GM19025 (cell line): ENCODE measurements at regions not wholly inside any gene's neighbourhood (a gene's known extent, or its start where the extent isn't known, plus 50 kb on each side); places are given as distances from the start of the nearest gene placed in this dataset.

Source experiments
- ATAC-seq: cut with Tn5 transposase; IDR thresholded peaks from one replicate; pipeline ENCODE4 v1.9.1; 2021; ENCODE audit warnings: mild to moderate bottlenecking, low read depth, moderate library complexity; ENCODE audit not compliant: unreplicated experiment

DNA sequence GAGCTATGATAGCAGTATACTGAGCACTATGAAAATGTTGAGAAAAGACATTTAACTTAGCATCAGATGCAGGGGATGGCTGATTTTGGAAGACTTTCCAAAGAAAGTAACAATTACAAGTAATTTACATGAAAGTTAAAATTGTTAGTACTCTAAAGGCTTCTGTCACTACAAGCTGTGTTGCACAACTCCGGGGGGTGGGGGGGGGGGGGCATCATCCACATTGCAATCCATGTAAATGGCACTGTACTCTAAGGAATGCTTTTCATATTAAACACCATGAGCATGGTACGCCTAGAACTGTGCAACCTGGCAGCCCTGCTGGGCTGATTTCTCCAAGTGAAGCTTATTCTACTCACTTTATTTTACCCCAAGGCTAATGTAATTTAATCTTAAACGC, 363.4 kb downstream of the TMA16 start:
- no peak for ATAC-seq

DNA sequence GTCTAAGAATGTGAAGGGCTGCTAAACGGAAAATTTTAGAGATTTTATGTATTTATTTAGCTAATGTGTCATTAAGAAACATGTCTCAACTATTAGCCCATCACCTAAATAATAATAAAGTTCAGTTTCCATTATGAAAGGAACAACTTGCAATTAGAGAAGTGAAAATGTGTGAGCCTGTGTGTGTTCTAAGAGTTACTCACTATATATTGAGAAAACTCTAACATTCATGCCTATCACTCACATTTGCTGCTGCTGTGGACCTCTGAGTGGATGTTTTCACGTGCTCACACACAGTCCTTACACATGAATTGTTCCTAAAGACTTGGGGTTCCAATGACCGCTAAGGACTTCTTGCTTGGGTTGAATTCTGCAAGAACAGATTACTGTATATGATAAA, 364.0 kb downstream of the TMA16 start:
- ATAC-seq = no peak

GRCh38 chr4:163863082-163863481, 368.6 kb downstream of the TMA16 start:
- ATAC-seq = no peak

- no peak for ATAC-seq
Measured at GRCh38 chr4:163865010-163865409, 370.5 kb downstream of the TMA16 start.

GRCh38 chr4:163866728-163867315, 372.3 kb downstream of the TMA16 start:
- no peak for ATAC-seq

DNA sequence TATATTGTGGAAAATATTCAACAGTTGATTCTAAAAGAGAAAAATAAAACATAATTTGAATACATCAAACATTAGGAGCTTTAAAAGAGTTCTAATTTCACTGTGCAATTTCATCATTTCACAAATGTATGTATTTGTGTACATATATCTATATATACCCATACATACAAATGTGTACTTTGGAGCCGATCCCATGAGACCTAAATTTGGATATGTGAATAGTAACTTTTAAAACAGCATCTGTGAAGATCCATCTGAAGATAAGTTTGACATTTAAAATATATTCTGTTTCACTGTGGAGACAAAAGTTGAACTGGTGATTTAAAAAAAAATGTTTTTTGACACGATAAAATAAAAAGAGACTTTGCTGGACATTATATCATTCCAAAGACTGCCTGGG, 374.0 kb downstream of the TMA16 start:
- ATAC-seq = no peak

GRCh38 chr4:163871078-163871477, 376.6 kb downstream of the TMA16 start:
- no peak for ATAC-seq

GRCh38 chr4:163875327-163875726, 380.8 kb downstream of the TMA16 start:
- ATAC-seq = no peak

DNA sequence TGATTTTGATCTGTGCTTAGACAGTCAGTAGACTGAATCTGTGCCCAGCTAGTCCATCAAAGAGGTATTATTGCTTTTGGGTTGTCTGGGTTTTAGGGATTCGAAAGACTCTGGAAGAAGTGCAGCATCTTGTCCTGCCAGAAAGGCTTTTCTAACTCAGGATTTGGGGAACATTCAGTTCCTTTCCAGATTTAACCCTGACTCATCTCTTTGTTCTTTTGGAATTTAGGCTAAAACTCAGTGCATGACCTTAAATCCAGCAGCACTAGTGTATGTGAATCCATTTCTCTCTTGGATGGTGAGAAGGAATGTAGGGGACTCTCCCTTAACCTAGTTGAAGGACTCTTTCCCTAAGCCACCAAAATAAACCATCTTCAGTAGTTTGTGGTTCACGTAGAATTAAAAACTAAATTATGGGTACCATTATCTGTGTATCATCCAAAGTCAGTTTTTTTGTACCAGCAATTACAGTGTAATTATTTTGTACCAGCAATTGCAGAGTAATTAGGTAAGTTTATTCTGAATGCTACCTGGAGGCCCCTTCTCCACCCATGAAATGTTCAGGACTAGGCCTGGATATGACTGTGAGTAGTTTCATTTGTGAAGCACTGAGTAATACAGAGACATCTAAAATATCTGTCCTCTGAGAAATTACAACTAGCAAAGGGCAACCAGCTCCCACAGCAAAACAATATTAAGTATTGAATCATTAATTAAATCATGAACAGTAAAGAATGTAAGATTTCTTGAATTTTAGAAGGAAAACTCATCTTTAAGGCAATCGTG, 384.0 kb downstream of the TMA16 start:
- ATAC-seq = no peak

DNA sequence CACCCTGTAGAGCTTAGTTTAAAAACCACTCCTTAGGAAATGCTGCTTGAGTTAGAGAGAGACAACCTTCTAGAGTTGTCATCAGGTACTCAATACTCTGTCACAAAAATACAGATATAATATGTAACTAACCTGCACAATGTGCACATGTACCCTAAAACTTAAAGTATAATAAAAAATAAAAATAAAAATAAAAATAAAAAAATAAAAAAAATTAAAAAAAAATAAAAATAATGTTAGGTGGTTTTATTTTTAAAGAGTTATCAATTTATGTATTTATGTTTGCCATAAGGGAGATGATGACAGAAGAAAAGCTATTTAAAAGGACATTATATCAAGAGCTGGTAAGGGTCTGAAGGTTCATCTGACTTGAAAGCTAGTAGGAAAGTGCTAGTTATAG, 397.9 kb downstream of the TMA16 start:
- no peak for ATAC-seq

DNA sequence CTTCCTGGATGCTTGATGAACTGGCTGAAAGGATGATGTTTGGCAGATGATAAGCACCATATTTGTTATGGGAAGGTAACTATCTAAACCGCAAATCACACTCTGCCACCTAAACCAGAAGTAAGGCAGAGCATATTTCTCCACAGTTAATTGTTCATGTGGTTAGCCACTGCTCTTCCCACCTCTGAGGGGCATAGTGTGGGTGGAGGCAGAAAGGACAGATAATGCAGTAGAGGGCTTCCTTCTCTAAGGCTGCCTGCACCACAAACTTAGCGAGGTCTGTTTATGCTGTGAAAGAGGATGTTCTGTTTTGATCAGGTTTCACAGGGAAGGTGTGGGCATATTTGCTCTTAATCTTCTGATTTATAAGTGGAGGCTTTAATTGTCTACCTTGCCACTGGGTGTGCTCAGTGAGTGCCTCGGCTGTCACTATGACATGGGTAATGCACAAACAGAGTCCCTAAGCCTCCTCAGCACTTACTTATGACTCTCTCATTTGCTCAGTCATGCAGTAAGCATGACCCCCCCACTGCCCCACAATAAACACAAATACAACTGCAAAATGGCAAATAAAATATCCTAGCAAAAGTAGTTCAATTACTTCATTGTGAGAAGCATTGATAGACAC, 401.0 kb downstream of the TMA16 start:
- no peak for ATAC-seq

- ATAC-seq = no peak
Measured at GRCh38 chr4:163901319-163901718, 406.8 kb downstream of the TMA16 start.

- ATAC-seq = no peak
Measured at GRCh38 chr4:163902417-163902816, 407.9 kb downstream of the TMA16 start.

DNA sequence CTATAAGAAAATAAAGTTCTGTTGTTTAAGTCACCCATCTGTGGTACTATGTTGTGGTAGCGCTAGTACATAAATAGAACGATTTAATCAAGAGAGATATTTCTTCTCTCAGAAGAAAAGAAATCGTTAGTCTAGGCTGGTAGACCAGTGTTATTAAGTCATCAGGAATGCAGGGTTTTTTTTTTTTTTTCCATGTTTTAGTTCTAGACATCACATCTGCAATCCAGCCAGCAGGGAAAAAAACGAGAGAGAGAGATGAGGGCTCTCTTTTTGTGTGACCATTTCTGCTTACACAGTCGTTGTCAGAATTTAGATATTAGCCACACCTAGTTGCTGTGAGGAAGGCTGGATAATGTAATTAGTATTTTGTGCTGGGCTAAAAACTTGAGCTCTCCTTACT, 417.4 kb downstream of the TMA16 start:
- ATAC-seq = no peak

DNA sequence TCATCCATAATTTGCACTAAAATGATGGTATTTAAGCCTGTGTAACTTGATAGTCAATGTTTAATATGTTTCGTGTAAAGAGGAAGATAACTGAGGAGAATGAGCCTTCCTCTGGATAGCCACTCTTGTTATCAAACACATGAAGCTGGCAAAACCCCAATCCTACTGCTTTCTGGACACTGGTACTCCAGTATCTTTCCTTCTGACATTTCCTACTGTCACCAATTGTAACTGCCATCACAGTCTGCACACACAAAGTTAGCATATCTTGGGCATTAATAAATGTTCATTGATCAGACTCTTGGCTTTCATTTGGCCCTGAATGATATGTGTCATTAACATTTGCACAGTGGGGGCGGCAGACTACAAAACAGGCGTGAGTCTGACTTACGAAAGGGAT, 419.1 kb downstream of the TMA16 start:
- ATAC-seq = no peak

DNA sequence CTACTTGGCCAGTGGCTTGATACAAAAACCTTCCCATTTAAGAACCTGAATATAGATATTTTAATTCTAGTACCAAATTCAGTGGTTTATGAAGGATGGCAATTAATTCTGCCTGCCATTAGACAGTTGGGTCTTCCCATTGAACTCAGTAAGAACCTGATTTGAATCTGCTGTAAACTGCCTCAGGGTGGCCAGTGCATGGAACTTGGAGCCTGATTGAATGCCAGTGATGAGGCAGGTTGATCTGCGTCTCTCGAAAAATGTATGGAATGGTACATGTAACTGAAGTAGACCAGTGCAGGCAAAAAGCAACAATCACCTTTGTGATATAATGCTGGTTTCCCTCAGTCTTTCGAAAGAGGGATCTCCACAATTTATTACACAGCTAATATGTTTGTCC, 421.4 kb downstream of the TMA16 start:
- ATAC-seq = no peak

GRCh38 chr4:163920426-163920825, 425.9 kb downstream of the TMA16 start:
- ATAC-seq = no peak

GRCh38 chr4:163922302-163922701, 427.8 kb downstream of the TMA16 start:
- ATAC-seq = no peak

GRCh38 chr4:163923092-163923491, 428.6 kb downstream of the TMA16 start:
- ATAC-seq = no peak

- no peak for ATAC-seq
Measured at GRCh38 chr4:163930086-163930485, 435.6 kb downstream of the TMA16 start.

DNA sequence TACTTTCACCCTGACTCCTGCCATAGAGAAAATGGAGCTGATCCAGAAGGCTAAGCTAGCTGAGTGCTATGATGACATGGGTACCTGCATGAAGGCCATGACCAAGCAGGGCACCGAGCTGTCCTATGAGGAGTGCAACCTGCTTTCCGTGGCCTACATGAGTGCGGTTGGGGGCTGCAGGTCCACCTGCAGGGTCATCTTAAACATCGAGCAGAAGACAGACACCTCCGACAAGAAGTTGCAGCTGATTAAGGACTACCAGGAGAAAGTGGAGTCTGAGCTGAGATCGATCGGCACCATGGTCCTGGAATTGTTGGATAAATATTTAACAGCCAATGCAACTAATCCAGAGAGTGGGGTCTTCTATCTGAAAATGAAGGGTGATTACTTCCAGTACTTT, 438.0 kb downstream of the TMA16 start:
- no peak for ATAC-seq

GRCh38 chr4:163939597-163939996, 445.1 kb downstream of the TMA16 start:
- no peak for ATAC-seq
